NCI-H2196 (cell line): ENCODE measurements at regions not wholly inside any gene's neighbourhood (a gene's known extent, or its start where the extent isn't known, plus 50 kb on each side); places are given as distances from the start of the nearest gene placed in this dataset.
"Not testable (repeated sequence)": the region's sequence is repeated elsewhere in the genome, so short reads cannot be mapped to it uniquely, and the experiment has no call there.

ENCODE experiments used
- DNase-seq: peaks from one replicate; lab custom pipeline; 2025; ENCODE audit not compliant: unreplicated experiment; lab: John Stamatoyannopoulos, UW

GRCh38 chr1:187038784-187039183, 210.0 kb downstream of the PLA2G4A start:
- no peak for DNase-seq

- DNase-seq: no peak
Observed at GRCh38 chr1:187041104-187041503, 212.4 kb downstream of the PLA2G4A start.

GRCh38 chr1:187042538-187042937, 213.8 kb downstream of the PLA2G4A start:
- no peak for DNase-seq

DNA sequence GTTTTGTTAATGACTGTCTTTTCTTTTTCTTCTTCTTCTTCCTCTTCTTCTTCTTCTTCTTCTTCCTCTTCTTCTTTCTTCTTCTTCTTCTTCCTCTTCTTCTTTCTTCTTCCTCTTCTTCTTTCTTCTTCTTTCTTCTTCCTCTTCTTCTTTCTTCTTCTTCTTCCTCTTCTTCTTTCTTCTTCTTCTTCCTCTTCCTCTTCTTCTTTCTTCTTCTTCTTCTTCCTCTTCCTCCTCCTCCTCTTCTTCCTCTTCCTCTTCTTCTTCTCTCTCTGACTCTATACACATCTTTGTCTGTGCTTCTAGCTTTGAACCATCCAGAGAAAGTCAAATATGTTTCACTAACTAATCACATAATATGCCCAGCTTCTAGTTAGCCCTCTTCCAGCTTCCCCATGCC, 214.7 kb downstream of the PLA2G4A start:
- not testable (repeated sequence) for DNase-seq

DNA sequence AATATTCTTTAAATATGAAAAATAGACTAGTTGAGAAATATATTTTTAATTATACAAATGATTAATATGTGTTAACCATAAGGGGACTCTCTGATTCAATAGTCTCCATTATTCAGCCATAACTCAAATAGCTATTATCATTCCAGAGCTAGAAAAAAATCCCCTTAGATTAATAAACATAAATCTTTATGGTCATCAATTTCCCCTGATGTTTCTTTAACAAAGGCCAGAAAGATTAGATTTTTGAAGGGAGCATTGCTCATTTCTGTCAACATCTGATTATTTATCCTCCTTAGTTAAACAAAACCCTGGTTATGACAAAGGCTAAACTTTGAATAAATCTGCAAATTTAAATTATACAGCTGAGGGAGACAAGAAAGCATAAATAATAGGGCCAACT, 215.7 kb downstream of the PLA2G4A start:
- DNase-seq: no peak

DNA sequence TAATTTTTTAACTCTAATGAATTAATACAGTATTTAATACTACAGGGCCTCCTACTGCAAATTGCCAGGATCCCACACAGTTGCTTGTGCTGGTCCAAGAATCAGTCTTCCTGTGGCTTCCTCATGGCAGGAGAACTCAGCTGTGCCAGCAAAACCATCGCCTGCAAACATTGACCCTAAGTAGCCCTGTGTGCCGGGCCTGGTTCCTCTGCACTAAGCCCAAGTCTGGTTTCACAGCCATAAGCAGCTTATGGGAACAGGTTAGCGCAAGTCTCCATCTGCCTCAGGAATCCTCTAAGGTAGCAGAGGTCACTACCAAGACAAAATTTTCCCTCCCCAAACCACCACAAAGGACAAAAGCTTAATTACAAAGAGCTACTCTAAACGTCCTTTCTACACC, 216.6 kb downstream of the PLA2G4A start:
- DNase-seq: no peak

GRCh38 chr1:187046293-187046692, 217.5 kb downstream of the PLA2G4A start:
- no peak for DNase-seq

GRCh38 chr1:187047298-187047697, 218.5 kb downstream of the PLA2G4A start:
- no peak for DNase-seq

DNA sequence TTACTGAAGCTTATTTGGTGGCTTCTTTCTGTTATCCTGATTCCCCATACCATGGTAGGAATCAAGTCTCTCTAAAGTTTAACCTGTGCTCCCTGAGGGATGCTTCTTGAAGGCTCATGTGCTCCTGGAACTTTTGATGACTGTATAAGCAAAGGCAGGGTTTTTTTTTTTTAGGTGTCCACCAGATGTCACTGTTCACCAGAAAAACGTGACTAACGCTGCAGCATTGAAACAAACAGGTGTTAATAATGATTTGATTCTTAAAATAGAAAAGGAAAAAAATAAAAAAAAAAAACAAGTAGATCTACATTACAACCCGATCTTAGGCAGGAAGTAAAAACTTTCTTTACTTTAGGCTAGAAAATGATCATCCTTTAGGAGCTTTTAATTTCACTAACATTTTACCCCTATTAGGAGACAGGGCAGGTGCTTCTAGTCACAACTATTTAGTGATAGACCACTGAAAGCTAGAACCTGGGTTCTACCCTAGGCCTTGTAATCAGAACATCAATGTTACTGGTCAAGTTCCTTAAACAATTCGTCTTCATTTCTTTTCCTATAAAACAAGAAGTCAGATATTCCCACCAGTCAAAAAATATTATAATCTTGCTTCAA, 223.0 kb downstream of the PLA2G4A start:
- DNase-seq: peak; percentile 16

GRCh38 chr1:187053876-187054275, 225.1 kb downstream of the PLA2G4A start:
- DNase-seq: no peak

GRCh38 chr1:187054862-187055757, 226.4 kb downstream of the PLA2G4A start:
- no peak for DNase-seq

DNA sequence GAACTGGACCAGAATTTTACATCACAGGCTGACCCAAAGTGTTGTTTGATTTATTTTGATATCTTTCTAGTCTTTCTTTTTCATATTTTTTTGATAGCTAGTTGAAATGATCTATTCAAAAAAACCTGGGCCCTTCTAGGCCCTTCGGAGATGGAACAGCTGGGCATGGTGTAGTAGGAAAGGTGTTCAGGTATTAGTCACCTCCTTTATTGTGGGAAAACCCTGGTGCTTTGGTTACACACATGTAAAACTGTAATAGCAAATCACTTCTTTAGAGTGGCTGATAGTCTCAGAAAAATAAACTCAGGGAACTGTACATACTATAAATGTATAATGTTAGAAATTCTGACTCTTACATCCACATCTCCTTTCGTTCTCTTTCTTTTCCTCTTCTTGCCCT, 234.5 kb downstream of the PLA2G4A start:
- DNase-seq: no peak

GRCh38 chr1:187067160-187067559, 238.4 kb downstream of the PLA2G4A start:
- no peak for DNase-seq

GRCh38 chr1:187070076-187070475, 241.3 kb downstream of the PLA2G4A start:
- DNase-seq: no peak

DNA sequence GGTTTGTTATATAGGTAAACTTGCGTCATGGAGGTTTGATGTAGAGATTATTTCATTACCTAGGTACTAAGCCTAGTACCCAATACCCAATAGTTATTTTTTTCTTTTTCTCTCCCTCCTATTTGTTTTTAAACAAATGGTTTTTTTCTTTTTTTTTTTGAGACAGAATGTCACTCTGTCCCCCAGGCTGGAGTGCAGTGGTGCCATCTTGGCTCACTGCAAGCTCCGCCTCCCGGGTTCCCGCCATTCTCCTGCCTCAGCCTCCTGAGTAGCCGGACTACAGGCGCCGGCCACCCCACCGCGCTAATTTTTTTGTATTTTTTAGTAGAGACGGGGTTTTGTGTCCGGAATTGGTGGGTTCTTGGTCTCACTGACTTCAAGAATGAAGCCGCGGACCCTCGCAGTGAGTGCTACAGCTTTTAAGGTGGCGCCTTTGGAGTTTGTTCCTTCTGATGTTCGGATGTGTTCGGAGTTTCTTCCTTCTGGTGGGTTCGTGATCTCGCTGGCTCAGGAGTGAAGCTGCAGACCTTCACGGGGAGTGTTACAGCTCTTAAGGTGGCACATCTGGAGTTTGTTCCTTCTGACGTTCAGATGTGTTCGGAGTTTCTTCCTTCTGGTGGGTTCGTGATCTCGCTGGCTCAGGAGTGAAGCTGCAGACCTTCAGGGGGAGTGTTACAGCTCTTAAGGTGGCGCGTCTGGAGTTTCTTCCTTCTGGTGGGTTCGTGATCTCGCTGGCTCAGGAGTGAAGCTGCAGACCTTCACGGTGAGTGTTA, 243.7 kb downstream of the PLA2G4A start:
- DNase-seq: not testable (repeated sequence)

DNA sequence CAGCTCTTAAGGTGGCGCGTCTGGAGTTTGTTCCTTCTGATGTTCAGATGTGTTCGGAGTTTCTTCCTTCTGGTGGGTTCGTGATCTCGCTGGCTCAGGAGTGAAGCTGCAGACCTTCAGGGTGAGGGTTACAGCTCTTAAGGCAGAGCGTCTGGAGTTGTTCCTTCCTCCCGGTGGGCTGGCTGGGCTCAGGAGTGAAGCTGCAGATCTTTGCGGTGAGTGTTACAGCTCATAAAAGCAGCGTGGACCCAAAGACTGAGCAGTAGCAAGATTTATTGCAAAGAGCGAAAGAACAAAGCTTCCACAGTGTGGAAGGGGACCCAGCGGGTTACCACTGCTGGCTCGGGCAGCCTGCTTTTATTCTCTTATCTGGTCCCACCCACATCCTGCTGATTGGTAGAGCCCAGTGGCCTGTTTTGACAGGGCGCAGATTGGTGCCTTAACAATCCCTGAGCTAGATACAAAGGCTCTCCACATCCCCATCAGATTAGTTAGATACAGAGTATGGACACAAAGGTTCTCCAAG, 244.3 kb downstream of the PLA2G4A start:
- DNase-seq: not testable (repeated sequence)

- DNase-seq: not testable (repeated sequence)
Observed at GRCh38 chr1:187073634-187074245, 245.0 kb downstream of the PLA2G4A start.

DNA sequence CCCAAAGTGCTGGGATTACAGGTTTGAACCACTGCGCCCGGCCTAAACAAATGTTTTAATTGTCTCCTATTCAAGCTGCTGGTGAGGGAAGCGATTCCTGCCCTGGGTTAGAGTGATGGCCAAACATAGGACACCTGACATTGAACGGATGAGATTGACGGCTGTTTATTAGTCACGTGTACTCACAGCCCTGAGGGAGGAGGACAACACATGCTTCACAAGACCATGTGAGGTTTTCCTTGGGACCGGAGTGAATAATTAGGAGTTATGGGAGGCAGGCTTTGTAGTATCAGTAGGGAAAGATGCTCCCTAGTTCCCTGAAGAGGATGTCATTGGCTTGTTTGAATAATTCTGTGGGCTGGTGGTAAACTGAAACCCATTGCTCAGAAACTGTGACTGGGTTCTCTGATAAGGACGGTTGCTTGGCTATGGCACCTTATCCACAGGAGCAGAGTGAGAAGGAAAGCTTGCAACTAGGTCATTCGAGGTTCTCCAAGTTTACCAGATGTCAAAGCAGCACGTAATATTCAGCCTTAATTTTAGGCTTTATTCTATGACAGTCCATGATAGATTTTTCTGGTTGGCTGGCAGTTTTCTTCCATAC, 245.8 kb downstream of the PLA2G4A start:
- no peak for DNase-seq

- DNase-seq: no peak
Observed at GRCh38 chr1:187076922-187077321, 248.2 kb downstream of the PLA2G4A start.

GRCh38 chr1:187078321-187078720, 249.6 kb downstream of the PLA2G4A start:
- no peak for DNase-seq

GRCh38 chr1:187078916-187079315, 250.2 kb downstream of the PLA2G4A start:
- DNase-seq: no peak
